Stimulated activated CD4-positive, alpha-beta T cell treated with anti-CD3 and anti-CD28 coated beads, Interleukin-2, amount 100 ng/mL, for 48 hours (primary cell): ENCODE measurements at regions not wholly inside any gene's neighbourhood (a gene's known extent, or its start where the extent isn't known, plus 50 kb on each side); places are given as distances from the start of the nearest gene placed in this dataset.
A peak's percentile ranks its signal among the peaks of the same experiment; 100 is the strongest.
"Not testable (repeated sequence)": the region's sequence is repeated elsewhere in the genome, so short reads cannot be mapped to it uniquely, and the experiment has no call there.

ENCODE experiments used
- DNase-seq, 2 donors: peaks; one replicate each; pipeline ENCODE4 v3.0.0-alpha.2; 2020

DNA sequence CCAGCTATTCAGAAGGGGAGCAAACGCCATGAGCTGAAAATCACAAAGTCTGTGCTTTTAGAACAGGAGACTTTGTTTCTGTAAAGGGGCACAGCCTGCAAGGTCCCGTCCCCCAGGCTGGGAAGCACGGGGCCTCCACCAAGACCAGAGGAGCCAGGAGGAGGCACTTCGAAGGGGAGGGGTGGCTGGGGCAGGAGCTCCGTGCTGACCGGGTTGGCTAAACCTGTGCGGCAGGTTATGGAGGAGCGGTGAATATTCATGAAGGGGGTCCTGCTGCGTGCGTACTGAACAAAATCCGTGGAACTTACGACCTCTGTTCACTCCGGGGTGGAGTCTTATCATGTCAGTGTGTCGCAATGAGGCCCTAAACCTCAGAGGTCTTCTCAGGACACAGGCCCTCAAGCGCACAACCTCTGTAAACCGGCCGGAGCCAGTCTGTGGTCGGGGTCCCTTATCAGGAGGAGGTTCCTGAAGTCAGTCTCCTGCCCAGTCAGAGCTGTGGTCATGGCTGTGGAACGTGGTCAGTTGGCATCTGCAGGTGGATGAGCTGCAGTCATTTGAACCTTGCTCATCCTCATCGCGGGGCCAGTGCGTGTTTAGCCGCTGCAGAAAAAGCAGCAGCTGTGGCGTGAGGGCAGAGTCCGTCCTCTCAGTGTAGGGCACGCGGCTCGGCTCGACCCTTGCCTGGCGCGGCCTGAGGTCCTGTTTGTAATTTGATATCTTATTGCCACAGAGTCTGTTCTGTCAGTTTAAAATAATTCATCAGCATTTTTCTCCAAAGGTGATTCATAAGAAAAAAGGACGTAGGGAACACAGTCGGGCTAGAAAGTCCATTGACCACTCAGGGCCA, 5507.7 kb upstream of the TPTE start:
- DNase-seq, result not testable (repeated sequence)

DNA sequence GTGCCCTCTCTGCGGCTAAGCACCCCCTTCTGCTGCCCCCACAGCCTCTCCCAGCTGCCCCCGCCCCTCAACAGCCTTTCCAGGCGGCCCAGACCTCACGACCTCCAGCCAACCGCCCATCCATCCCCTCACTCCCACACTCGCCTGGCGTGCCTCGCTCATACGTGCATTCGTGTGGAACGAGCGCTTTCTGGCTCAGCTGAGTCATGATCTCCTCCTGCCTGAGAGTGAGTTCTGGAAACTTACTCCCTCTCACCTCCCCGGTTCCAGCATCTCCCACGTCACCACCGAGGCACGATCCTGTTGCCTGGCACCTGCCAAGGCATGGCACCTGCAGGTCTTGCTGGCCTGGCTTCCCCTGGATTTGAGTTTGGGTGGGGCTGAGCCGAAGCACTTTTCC, 5506.2 kb upstream of the TPTE start:
- DNase-seq, result not testable (repeated sequence)

DNA sequence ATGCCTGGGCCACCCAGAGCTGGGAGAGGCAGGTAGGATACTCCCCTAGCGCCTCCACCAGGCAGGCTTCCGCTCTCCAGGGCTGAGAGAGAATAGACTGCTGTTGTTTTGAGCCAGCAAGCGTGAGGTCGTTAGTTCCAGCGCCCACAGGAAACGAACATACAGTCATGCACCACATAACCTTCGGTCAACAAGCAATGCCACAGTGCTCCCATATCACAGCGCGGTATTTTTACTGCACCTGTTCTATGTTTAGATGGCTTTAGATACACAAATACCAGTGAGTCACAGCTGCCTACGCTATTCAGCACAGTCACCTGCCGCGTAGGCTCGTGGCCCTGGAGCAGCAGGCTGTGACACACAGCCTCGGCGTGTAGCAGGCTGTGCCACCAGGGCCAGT, 5502.3 kb upstream of the TPTE start:
- not testable (repeated sequence) for DNase-seq

DNA sequence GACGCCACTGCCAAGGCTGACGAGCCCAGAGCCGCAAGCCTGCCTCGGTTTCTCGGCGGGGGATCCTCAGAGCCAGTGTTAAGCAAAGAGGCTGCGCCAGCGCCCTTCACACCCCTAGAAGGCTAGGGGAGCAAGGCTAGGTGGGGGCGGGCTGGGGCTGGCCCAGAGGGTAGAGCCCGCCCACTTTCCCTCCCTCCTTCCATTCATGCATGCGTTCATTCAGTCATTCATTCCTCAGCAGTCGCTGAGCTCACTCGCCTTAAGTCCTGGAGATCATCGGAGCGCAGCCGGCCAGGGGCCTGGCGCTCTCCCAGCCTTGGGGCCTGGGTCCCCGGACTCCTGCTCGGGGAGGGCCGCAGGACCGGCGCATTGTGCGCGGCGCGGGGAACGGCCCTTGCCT, 5499.6 kb upstream of the TPTE start:
- DNase-seq, result not testable (repeated sequence)

DNA sequence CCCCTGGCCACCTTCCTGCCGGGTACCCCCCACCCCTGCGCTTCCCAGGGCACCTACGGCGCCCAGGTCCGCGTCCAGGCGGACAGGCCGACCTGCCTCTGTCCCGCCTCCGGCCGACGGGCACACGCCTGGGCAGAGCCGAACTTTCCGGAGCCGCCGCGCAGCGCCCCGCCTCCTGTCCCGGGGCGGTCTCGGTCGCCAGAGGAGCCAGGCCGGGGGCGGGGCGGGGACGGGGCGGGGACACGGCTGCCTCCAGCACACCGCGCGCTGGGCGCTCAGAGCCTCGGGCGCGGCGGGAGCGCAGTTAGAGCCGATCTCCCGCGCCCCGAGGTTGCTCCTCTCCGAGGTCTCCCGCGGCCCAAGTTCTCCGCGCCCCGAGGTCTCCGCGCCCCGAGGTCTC, 5499.1 kb upstream of the TPTE start:
- DNase-seq, result not testable (repeated sequence)

DNA sequence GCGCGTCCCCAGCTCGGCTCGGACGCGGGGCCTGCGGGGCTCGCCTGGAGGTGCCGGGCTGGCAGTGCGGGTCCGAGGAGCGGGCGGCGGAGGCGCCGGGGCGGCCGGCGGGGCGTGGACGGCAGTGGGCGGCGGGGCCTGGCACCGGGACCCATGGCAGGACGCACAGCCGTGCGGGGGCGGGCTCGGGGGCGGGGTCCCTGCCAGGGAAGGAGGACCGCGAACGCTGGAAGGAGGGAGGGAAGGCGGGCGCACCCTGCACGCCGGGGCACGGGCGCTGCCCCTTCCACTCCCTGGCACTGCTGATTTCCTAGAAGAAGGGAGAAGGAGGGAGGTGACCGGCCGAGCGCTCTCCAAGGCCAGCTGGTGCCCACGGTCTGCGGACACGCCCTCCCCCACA, 5498.6 kb upstream of the TPTE start:
- not testable (repeated sequence) for DNase-seq

DNA sequence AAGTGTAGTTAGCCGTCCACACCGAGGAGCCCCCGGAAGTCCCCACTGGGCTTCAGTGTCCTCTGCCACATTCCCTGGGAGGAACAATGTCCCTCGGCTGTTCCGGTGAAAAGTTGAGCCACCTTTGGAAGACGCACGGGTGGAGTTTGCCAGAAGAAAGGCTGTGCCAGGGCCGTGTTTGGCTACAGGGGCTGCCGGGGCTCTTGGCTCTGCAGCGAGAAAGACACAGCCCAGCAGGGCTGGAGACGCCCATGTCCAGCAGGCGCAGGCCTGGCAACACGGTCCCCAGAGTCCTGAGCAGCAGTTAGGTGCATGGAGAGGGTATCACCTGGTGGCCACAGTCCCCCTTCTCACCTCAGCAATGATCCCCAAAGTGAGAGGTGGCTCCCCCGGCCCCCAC, 5486.2 kb upstream of the TPTE start:
- not testable (repeated sequence) for DNase-seq

DNA sequence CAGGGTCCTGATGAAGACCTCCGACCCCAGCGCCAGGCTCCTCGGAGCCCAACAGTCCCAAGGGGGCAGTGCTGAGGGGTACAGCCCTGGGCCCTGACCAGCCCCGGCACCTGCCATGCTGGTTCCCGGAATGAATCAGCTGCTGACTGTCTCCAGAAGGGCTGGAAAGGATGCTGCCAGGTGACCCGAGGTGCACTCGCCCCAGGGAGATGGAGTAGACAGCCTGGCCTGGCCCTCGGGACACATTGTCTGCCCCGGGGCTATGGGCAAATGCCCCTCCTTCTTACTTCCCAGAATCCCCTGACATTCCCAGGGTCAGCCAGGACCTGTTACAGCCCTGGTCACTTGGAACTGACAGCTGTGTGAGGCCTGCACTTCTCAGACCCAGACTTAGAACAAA, 5485.8 kb upstream of the TPTE start:
- not testable (repeated sequence) for DNase-seq

DNA sequence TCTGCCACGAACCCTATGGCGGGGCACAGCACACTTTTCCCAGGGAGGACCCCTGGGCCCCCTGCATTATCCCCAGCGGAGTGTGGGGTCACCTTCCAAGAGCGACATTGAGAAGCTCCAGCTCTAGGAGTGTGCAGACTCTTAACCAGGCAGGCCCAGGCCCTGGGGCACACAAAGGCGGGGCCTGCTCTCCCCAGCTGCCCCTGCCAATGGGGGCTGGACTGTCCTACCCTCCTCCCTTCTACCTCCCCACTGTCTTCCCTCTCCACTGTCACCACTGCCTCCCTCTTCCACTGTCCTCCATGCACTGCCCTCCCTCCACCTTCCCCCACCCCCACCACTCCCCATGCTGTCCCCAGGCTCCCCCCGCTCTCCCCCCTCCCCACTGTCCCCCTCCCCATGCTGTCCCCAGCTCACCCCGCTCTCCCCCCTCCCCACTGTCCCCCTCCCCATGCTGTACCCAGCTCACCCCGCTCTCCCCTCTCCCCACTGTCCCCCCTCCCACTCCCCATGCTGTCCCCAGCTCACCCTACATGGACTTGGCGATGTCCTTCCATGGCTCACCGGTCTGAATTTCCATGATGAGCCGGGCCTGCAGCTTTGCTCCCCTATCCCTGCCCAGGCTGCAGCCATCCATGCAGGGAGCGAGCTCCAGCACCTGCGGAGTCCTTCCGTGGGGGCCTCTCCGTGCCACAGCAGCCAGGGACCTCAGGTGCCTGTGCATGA, 5483.6 kb upstream of the TPTE start:
- not testable (repeated sequence) for DNase-seq

DNA sequence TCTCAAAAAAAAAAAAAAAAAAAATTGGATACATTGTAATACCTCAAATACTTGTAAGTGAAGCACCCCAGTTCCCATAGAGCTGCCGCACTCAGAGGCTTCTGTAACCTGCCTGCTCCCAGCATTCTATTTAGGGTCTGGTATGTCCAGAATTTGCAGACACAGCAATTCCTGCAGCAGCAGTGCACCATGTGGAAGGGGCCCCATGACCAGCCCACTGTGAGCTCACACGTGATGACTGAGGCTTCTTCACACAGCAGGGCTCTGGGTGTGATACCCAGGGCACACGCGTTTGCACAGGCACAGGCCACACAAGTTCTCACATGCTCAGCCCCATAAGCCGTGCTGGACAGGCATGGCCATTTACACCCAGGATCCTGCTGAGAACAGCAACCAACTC, 5481.5 kb upstream of the TPTE start:
- DNase-seq, result not testable (repeated sequence)

DNA sequence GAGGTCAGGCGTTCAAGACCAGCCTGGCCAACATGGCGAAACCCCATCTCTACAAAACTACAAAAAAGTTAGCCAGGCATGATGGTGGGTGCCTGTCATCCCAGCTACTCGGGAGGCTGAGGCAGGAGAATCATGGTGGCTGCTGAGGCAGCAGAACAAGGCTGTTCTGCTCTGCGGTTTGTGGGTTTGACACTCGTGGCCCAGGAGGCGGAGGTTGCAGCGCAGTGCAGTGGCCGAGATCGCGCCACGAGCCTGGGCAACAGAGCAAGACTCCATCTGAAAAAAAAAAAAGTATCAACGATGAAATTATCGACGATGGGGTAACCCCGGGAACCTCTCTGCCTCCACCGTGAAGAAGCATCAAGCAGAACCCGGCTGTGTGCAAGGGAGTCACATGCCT, 5478.8 kb upstream of the TPTE start:
- not testable (repeated sequence) for DNase-seq

DNA sequence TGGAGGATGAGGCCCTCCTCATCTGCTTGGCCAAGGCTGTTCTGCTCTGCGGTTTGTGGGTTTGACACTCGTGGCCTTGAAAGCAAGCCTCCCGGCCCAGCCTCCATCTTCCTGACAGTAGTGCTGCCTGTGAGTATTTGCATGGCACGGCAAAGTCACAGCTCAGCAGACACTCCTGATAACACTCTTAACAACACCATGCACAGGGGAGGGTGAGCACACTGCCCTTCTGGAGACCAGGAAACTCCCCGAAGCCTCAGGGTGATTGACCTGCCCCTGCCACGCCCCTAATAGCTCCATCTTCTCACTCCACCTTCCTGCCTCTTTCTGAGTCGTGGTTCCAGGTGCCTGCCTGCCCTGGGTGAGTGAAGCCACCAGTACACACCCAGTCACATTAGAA, 5476.6 kb upstream of the TPTE start:
- not testable (repeated sequence) for DNase-seq

DNA sequence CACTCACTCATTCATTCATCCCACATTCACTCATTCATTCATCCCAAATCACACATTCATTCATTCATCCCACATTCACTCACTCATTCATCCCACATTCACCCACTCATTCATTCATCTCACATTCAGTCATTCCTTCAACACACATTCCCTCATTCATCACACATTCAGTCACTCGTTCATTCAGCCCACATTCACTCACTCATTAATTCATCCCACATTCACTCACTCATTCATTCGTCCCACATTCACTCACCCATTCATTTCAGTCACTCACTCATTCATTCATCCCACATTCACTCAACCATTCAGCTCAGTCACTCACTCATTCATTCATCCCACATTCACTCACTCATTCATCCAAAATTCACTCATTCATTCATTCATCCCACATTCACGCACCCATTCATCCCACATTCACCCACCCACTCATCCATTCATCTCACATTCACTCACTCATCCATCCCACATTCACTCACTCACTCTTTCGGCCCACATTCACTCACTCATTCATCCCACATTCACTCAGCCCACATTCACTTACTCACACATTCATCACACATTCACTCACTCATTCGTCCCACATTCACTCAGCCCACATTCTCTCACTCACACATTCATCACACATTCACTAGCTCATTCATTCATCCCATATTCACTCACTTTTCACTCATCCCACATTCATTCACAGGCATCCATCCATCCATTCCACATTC, 5469.9 kb upstream of the TPTE start:
- DNase-seq, result not testable (repeated sequence)

DNA sequence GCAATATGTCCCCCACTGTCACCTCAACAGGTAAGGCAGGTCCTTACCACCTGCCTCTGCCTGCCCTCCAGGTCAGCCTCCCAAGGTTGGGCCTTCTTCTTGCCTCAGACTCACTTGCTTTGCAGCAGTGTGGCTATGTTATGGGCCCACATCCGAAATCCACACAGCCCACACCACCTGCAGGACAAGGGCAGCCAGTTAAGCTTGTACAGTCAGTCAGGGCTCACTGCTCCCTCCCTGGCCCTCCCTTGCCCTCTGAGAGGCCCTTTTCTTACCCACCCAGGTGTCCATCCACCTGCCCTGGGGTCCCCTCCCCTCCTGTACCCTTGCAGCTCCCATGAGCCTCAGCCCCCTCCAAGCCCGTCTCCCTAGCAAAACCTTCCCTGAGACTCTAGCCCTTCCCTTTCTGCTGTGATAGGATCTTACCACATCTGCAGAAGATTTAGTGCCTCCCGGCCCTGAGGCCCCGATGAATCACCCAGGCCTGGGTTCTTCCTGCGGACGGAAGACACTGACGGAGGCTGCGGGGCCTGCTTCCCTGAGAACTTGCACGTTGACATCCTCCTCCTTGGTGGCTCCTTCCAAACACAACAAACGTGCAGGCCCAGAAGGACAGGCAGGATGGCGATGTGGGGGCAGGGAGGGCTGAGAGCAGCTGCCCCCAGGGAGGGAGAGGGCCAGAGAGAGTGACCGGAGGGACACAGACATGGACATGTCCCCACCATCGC, 5466.2 kb upstream of the TPTE start:
- DNase-seq, result not testable (repeated sequence)

DNA sequence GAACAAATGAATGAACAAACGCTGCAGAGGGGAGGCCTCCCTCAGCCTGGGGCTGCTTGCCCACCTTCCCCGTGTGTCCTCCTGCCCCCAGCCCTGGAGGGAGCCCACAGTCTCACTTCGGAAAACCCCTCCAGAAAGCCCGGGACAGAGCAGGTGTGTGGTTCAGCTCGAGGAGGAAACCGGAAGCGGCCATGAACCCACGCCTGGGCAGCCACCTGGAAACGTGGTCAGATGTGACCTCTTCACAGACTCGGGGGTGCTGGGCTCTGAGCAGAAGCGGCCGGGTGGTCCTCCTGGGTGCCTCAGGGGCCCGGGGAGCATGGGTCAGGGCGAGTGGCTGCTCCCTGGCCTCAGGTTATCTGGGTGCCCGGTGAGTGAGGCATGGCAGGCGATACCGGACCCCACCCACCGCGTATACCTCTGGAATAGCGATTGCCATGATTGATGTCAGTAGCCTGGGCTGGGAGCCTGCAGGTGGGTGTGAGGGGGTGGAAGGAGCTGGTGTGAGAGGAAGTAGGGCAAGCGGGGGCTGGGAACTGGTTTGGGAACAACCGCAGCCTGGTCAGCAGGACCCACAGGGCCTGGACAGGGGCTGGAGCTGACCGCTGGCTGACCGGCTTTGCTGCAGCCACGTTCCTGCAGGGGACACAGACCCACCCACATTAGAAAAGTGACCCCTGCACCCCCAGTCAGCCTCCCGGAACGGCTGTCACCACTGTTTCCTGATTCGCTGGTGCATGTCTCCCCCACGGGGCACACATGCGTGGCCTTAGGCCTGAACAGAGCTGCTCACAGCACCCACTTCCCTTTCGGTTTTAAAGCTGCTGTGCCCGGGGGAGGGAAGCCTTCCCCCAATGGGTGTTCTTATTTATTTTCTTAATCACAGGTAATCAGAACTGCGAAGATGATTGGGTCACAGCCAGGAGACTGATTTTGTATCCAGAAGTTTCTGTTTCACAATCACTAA, 5465.1 kb upstream of the TPTE start:
- not testable (repeated sequence) for DNase-seq

DNA sequence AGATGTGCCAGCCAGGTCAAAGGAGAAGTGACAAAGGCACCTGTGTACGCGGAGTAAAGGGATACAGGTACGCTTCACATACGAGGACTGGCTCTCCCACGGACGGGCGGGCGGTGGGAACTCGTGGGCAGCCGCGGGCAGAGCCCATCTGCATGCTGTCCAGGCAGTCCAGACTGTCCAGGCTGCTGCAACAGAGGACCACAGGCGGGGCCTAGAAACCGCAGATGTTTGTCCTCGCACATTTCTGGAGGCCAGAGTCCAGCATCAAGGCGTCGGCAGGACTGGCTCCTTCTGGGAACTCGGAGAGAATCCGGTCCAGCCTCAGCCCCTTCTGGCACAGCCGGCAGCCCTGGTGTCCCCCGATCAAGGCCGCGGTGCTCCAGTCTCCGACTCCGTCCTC, 5464.3 kb upstream of the TPTE start:
- not testable (repeated sequence) for DNase-seq

DNA sequence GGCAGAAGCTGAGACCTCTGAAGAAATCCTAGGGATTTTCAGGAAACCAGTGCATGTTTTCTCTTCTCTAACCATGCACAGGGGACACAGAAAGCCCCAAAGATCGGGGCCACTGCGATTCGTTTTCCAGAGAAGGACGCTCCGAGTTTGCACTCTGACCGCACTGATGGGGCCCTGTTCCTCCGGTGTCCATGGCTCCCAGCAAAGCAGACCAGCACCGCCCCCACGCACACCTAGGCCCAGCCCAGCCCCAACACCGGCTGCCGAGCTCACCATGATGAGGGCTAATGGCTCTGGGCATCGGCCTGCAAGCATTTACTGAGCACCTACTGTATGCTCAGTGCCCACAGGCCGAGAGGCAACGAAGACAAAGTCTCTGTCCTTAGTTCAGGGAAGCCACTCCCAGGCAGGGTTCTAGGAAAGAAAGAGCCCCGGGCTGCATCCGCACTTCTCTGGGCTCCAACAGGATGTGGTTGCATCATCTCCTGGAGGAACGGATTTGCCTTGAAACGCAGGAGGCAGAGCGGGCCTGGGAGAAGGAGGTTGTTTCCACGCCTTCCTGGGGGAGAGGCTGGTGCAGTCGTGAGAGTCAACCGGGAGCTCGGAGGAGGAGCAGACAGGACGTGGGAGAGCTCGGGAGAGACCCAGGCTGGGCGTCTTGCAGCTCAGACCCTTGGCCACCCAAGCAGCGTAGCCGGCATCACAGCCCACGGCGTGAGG, 5460.9 kb upstream of the TPTE start:
- DNase-seq, result not testable (repeated sequence)

DNA sequence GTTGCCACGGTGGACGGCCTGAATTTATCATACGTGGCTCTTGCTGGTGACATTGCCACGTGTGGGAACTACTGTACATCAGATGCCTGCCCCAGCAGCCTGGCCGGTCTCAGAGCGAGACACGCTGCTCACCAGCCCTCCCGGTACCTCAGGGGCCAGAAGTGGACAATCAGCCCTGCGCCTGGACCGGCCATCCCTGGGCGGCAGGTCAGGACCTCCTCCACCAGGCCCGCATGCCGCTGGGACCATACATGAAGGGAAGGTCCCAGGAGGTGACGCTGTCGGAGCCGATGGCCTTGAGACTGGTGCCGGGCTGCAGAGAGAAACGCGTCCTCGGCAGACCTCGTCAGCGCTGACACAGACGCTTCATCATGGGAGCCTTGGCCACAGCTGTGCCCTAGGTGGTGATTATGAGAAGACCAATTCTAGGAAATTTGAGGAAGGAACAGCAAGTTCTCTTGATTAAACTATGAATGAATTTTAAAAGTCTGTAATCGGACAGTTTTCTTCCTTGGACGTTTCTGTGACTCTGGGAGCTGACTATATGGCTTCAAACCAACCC, 5456.7 kb upstream of the TPTE start:
- DNase-seq, result not testable (repeated sequence)

DNA sequence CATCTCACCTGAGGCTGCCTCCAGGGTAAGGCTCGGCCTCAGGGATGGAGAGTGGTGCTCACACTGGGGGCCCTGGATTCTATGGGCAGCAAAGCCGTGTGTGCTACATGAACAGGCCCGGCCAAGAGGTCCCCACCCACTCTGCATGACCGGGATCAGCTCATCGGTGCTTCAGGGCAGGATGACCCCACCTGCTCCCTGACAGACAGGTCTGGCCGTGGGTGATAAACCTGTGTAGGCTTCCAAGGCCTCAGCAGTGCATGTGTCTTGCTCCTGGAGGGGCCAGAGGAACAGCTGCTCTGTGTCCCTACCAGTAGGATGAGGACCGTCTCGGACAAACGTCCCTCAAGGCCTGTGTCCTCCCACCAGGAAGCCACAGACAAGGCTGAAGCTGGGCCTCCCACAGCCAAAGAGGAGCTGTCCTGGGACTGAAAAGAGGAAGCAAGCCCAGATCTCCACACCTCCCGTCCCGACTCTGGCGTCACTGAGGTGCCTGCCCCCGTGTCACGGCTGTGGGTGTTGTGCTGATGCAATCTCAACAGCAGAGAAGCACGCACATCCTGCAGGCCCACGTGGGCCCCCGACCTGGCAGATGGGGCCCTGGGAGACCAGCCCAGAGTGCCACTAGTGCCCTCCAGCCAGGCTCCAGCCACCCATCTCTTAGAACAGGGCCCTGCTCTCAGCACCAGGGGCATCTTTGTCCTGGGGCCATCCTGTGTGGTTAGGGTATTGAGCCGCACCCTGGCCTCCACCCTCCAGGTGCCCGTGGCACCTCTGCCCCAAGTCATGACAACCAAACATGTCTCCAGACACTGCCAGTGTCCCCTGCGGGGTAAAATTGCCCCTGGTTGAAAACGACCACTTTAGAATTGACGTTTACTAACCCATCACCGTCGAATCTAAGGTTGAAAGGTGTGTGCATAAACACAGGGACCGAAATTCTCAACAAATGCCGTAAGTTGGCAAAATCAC, 5455.9 kb upstream of the TPTE start:
- peak; percentile 15 to 63 for DNase-seq
